ENCODE measurements at regions not wholly inside any gene's neighbourhood (a gene's known extent, or its start where the extent isn't known, plus 50 kb on each side); places are given as distances from the start of the nearest gene placed in this dataset.
"Not testable (repeated sequence)": the region's sequence is repeated elsewhere in the genome, so short reads cannot be mapped to it uniquely, and the experiment has no call there.

- DNase-seq, result no peak
Observed at GRCh38 chr5:63553073-63553472, 409.2 kb downstream of the HTR1A start.

GRCh38 chr5:63535840-63536602, 426.2 kb downstream of the HTR1A start:
- no peak for DNase-seq

GRCh38 chr5:63524281-63524680, 438.0 kb downstream of the HTR1A start:
- DNase-seq, result no peak

- DNase-seq, result no peak
Observed at GRCh38 chr5:63516006-63516405, 446.2 kb downstream of the HTR1A start.

- no peak for DNase-seq
Observed at GRCh38 chr5:63500242-63500641, 462.0 kb downstream of the HTR1A start.

- DNase-seq, result no peak
Observed at GRCh38 chr5:63495225-63495624, 467.0 kb downstream of the HTR1A start.

- no peak for DNase-seq
Observed at GRCh38 chr5:63483338-63483737, 478.9 kb downstream of the HTR1A start.

GRCh38 chr5:63473335-63473967, 488.8 kb downstream of the HTR1A start:
- no peak for DNase-seq

- DNase-seq, result no peak
Observed at GRCh38 chr5:63456279-63456678, 506.0 kb downstream of the HTR1A start.

GRCh38 chr5:63451188-63451587, 511.1 kb downstream of the HTR1A start:
- no peak for DNase-seq

GRCh38 chr5:63439537-63439936, 522.7 kb downstream of the HTR1A start:
- no peak for DNase-seq

GRCh38 chr5:63409737-63410136, 552.5 kb downstream of the HTR1A start:
- no peak for DNase-seq

GRCh38 chr5:63408984-63409383, 553.3 kb downstream of the HTR1A start:
- no peak for DNase-seq

- peak; percentile 15 for DNase-seq
Observed at GRCh38 chr5:63401436-63402046, 560.7 kb downstream of the HTR1A start.

GRCh38 chr5:63400079-63400478, 562.2 kb downstream of the HTR1A start:
- DNase-seq, result no peak

- DNase-seq, result no peak
Observed at GRCh38 chr5:63398346-63398745, 563.9 kb downstream of the HTR1A start.

- DNase-seq, result not testable (repeated sequence)
Observed at GRCh38 chr5:63388188-63388587, 574.1 kb downstream of the HTR1A start.

- no peak for DNase-seq
Observed at GRCh38 chr5:63375851-63376250, 586.4 kb downstream of the HTR1A start.

- DNase-seq, result no peak
Observed at GRCh38 chr5:63374085-63374484, 588.2 kb downstream of the HTR1A start.

- DNase-seq, result no peak
Observed at GRCh38 chr5:63351164-63351563, 611.1 kb downstream of the HTR1A start.

GRCh38 chr5:63346451-63346850, 615.8 kb downstream of the HTR1A start:
- no peak for DNase-seq

- DNase-seq, result no peak
Observed at GRCh38 chr5:63341442-63341841, 620.8 kb downstream of the HTR1A start.

- no peak for DNase-seq
Observed at GRCh38 chr5:63323926-63324325, 638.3 kb downstream of the HTR1A start.

GRCh38 chr5:63314551-63314950, 647.7 kb downstream of the HTR1A start:
- no peak for DNase-seq
